ENCODE measurements at regions not wholly inside any gene's neighbourhood (a gene's known extent, or its start where the extent isn't known, plus 50 kb on each side); places are given as distances from the start of the nearest gene placed in this dataset.

- H3K4me1 Mint-ChIP-seq, result no peaks in the 10 kb centered on the region
- H3K36me3 Mint-ChIP-seq, result no peaks in the 10 kb centered on the region
- Histone ChIP-seq H3K4me1 (ENCODE audit: insufficient read depth, low read length) (no peaks in the 10 kb centered on the region), H3K27me3 (ENCODE audit: insufficient read depth, low read length) (no peaks in the 10 kb centered on the region), H3K36me3 (ENCODE audit: insufficient read depth, low read length) (no peaks in the 10 kb centered on the region), H3K27ac (ENCODE audit: low read depth, low read length) (no peak overlapping the region), H3K9me3 (ENCODE audit: control insufficient read depth in 1 of 2, low read length in 2 of 2) (no peaks in the 10 kb centered on the region), H3K4me3 (ENCODE audit: low read length in 2 of 2) (no peak overlapping the region)
- no peak for DNase-seq
- peaks cover 2 to 8% of the 10 kb centered on the region in 2 donors for H3K27me3 Mint-ChIP-seq
- no peak overlapping the region for H3K4me3 Mint-ChIP-seq
- ChIA-PET POLR2A (ENCODE audit: partially characterized antibody) (no interaction called here), CTCF (ENCODE audit: partially characterized antibody) (no interaction called here)
- intact Hi-C loops (cut with micrococcal nuclease), result no loop called here
- H3K9me3 Mint-ChIP-seq, result peaks cover 0 to 4% (median 0%) of the 10 kb centered on the region in 8 donors
- no peak overlapping the region for H3K27ac Mint-ChIP-seq
These were observed 384.5 kb upstream of the PIK3R1 start for GRCh38 chr5:67831048-67831447.

- peaks cover 0 to 4% (median under 1%) of the 10 kb centered on the region in 8 donors for H3K9me3 Mint-ChIP-seq
- H3K36me3 ChIP-seq (ENCODE audit: insufficient read depth, low read length), result no peaks in the 10 kb centered on the region
- H3K9me3 ChIP-seq (ENCODE audit: control insufficient read depth in 1 of 2, low read length in 2 of 2), result no peaks in the 10 kb centered on the region
- no peaks in the 10 kb centered on the region for H3K27me3 Mint-ChIP-seq
- H3K4me1 ChIP-seq (ENCODE audit: insufficient read depth, low read length), result no peaks in the 10 kb centered on the region
- H3K4me1 Mint-ChIP-seq, result no peaks in the 10 kb centered on the region
- no peaks in the 10 kb centered on the region for H3K27me3 ChIP-seq (ENCODE audit: insufficient read depth, low read length)
- intact Hi-C loops (cut with micrococcal nuclease), result no loop called here
- POLR2A ChIA-PET (ENCODE audit: partially characterized antibody), result no interaction called here
- CTCF ChIA-PET (ENCODE audit: partially characterized antibody), result no interaction called here
- no peak overlapping the region for H3K4me3 Mint-ChIP-seq
- H3K27ac Mint-ChIP-seq, result no peak overlapping the region
- DNase-seq, result no peak
- H3K27ac ChIP-seq (ENCODE audit: low read depth, low read length), result no peak overlapping the region
- H3K4me3 ChIP-seq (ENCODE audit: low read length in 2 of 2), result no peak overlapping the region
- no peaks in the 10 kb centered on the region for H3K36me3 Mint-ChIP-seq
These were observed 388.0 kb upstream of the PIK3R1 start for GRCh38 chr5:67827541-67827940.

- no peak overlapping the region for H3K27ac ChIP-seq (ENCODE audit: low read depth, low read length)
- Mint-ChIP-seq H3K9me3 (peaks cover 0 to 6% (median 0%) of the 10 kb centered on the region in 8 donors), H3K4me1 (no peaks in the 10 kb centered on the region), H3K4me3 (no peak overlapping the region), H3K36me3 (no peaks in the 10 kb centered on the region), H3K27me3 (no peaks in the 10 kb centered on the region), H3K27ac (no peak overlapping the region)
- H3K4me1 ChIP-seq (ENCODE audit: insufficient read depth, low read length), result no peaks in the 10 kb centered on the region
- H3K27me3 ChIP-seq (ENCODE audit: insufficient read depth, low read length), result no peaks in the 10 kb centered on the region
- no peaks in the 10 kb centered on the region for H3K36me3 ChIP-seq (ENCODE audit: insufficient read depth, low read length)
- ChIA-PET POLR2A (ENCODE audit: partially characterized antibody) (no interaction called here), CTCF (ENCODE audit: partially characterized antibody) (no interaction called here)
- H3K4me3 ChIP-seq (ENCODE audit: low read length in 2 of 2), result no peak overlapping the region
- H3K9me3 ChIP-seq (ENCODE audit: control insufficient read depth in 1 of 2, low read length in 2 of 2), result no peaks in the 10 kb centered on the region
- intact Hi-C loops (cut with micrococcal nuclease), result no loop called here
- DNase-seq, result no peak
These were observed 390.7 kb upstream of the PIK3R1 start for GRCh38 chr5:67824852-67825251.

DNA sequence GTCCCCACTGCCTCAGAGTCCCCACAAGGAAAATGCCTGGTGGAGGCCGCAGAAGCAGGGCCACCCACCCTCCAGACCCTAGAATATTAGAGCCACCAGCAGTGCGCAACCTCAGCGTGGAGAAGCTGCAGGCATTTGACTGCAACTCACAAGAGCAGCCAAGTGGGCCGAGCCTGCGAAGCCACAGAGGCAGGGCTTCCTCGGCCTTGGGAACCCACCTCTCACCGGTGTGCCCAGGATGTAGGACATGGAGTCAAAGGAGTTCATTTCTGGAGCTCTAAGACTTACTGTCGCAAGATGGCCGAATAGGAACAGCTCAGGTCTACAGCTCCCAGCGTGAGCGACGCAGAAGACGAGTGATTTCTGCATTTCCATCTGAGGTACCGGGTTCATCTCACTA, 397.9 kb upstream of the PIK3R1 start:
- H3K36me3 Mint-ChIP-seq, result no peaks in the 10 kb centered on the region
- H3K9me3 Mint-ChIP-seq, result peaks cover 0 to 5% (median 0%) of the 10 kb centered on the region in 8 donors
- intact Hi-C loops (cut with micrococcal nuclease), result no loop called here
- Histone ChIP-seq H3K9me3 (ENCODE audit: control insufficient read depth in 1 of 2, low read length in 2 of 2) (no peaks in the 10 kb centered on the region), H3K27ac (ENCODE audit: low read depth, low read length) (no peak overlapping the region), H3K4me3 (ENCODE audit: low read length in 2 of 2) (no peak overlapping the region), H3K36me3 (ENCODE audit: insufficient read depth, low read length) (no peaks in the 10 kb centered on the region), H3K27me3 (ENCODE audit: insufficient read depth, low read length) (no peaks in the 10 kb centered on the region), H3K4me1 (ENCODE audit: insufficient read depth, low read length) (no peaks in the 10 kb centered on the region)
- no peak overlapping the region for H3K4me3 Mint-ChIP-seq
- H3K4me1 Mint-ChIP-seq, result no peaks in the 10 kb centered on the region
- no peak for DNase-seq
- peaks cover 5 to 12% of the 10 kb centered on the region in 2 donors for H3K27me3 Mint-ChIP-seq
- no peak overlapping the region for H3K27ac Mint-ChIP-seq
- CTCF ChIA-PET (ENCODE audit: partially characterized antibody), result no interaction called here
- POLR2A ChIA-PET (ENCODE audit: partially characterized antibody), result no interaction called here

DNA sequence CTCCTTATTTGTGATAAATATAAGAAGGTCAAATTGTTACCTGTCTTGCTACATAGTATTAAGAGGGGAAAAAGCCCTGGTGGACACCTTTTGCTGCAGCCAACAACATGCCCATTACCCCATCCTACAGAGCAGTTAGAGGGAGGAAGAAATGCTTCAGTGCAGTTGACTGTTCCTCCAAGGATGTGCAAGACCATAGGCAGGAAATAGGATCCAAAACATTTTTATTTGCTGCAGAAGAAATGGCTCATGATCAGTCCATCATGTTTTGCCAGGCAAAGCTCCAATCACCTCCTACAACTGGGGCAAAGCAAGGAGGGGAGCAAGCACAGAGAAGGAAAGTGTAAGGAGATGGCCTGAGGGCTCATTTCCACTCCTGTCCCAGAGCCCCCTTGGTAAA, 399.1 kb upstream of the PIK3R1 start:
- Mint-ChIP-seq H3K4me1 (no peaks in the 10 kb centered on the region), H3K4me3 (no peak overlapping the region), H3K27me3 (peaks cover 7 to 16% of the 10 kb centered on the region in 2 donors), H3K9me3 (peaks cover 0 to 9% (median 0%) of the 10 kb centered on the region in 8 donors), H3K36me3 (no peaks in the 10 kb centered on the region), H3K27ac (no peak overlapping the region)
- Histone ChIP-seq H3K27ac (ENCODE audit: low read depth, low read length) (no peak overlapping the region), H3K4me1 (ENCODE audit: insufficient read depth, low read length) (no peaks in the 10 kb centered on the region), H3K27me3 (ENCODE audit: insufficient read depth, low read length) (no peaks in the 10 kb centered on the region), H3K36me3 (ENCODE audit: insufficient read depth, low read length) (no peaks in the 10 kb centered on the region), H3K9me3 (ENCODE audit: control insufficient read depth in 1 of 2, low read length in 2 of 2) (no peaks in the 10 kb centered on the region), H3K4me3 (ENCODE audit: low read length in 2 of 2) (no peak overlapping the region)
- DNase-seq, result no peak
- ChIA-PET CTCF (ENCODE audit: partially characterized antibody) (no interaction called here), POLR2A (ENCODE audit: partially characterized antibody) (no interaction called here)
- intact Hi-C loops (cut with micrococcal nuclease), result no loop called here

GRCh38 chr5:67815455-67816391, 399.8 kb upstream of the PIK3R1 start:
- peaks cover 0 to 9% (median 0%) of the 10 kb centered on the region in 8 donors for H3K9me3 Mint-ChIP-seq
- POLR2A ChIA-PET (ENCODE audit: partially characterized antibody), result no interaction called here
- no peak overlapping the region for H3K4me3 ChIP-seq (ENCODE audit: low read length in 2 of 2)

DNA sequence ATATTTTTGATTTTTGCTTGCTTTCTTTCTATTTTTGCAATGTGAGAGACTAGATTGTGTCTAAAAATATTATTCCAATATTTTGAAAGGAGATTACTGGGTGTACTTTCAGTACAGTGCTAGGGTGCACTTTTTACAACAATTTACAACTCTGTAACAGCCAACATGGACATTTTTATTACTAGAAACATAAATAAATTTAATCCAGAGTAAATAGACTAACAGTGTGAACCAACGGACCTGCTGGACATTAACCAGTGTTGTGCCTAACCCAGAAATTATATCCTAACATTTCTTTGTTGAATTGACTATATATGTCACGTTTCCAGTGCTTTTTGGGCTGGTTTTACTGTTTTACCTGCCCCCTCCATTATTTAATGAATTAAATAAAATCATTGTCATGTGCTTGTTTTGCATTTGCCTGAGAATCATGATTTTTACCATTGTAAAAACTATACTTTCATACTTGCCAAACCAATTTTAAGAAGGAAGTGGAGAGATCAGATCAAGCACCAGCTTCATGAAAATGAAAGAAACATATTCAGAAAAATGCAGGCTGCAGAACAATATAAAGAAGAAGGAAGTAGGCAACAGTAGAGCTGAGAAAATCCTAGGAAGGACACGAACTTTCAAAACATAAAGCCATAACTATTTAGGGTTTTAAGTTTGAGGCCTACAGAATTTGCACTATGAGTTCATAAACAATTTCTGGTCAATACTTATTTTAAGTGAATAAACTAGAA, 400.8 kb upstream of the PIK3R1 start:
- no peaks in the 10 kb centered on the region for H3K36me3 ChIP-seq (ENCODE audit: insufficient read depth, low read length)
- peaks cover 0 to 8% (median 0%) of the 10 kb centered on the region in 8 donors for H3K9me3 Mint-ChIP-seq
- POLR2A ChIA-PET (ENCODE audit: partially characterized antibody), result no interaction called here

More at GRCh38 chr5:67815455-67816391, 399.8 kb upstream of the PIK3R1 start:
- DNase-seq, result no peak
- intact Hi-C loops (cut with micrococcal nuclease), result no loop called here
- no peak overlapping the region for H3K4me3 Mint-ChIP-seq
- H3K4me1 ChIP-seq (ENCODE audit: insufficient read depth, low read length), result no peaks in the 10 kb centered on the region
- CTCF ChIA-PET (ENCODE audit: partially characterized antibody), result no interaction called here
- no peaks in the 10 kb centered on the region for H3K36me3 ChIP-seq (ENCODE audit: insufficient read depth, low read length)
- H3K36me3 Mint-ChIP-seq, result no peaks in the 10 kb centered on the region
- H3K27ac Mint-ChIP-seq, result no peak overlapping the region
- no peaks in the 10 kb centered on the region for H3K9me3 ChIP-seq (ENCODE audit: control insufficient read depth in 1 of 2, low read length in 2 of 2)
- no peak overlapping the region for H3K27ac ChIP-seq (ENCODE audit: low read depth, low read length)
- H3K4me1 Mint-ChIP-seq, result no peaks in the 10 kb centered on the region
- no peaks in the 10 kb centered on the region for H3K27me3 ChIP-seq (ENCODE audit: insufficient read depth, low read length)
- peaks cover 7 to 16% of the 10 kb centered on the region in 2 donors for H3K27me3 Mint-ChIP-seq

More for the DNA sequence above, 400.8 kb upstream of the PIK3R1 start:
- no peak for DNase-seq
- Histone ChIP-seq H3K4me1 (ENCODE audit: insufficient read depth, low read length) (no peaks in the 10 kb centered on the region), H3K9me3 (ENCODE audit: control insufficient read depth in 1 of 2, low read length in 2 of 2) (no peaks in the 10 kb centered on the region), H3K4me3 (ENCODE audit: low read length in 2 of 2) (no peak overlapping the region), H3K27me3 (ENCODE audit: insufficient read depth, low read length) (no peaks in the 10 kb centered on the region), H3K27ac (ENCODE audit: low read depth, low read length) (no peak overlapping the region)
- no peak overlapping the region for H3K27ac Mint-ChIP-seq
- H3K4me1 Mint-ChIP-seq, result no peaks in the 10 kb centered on the region
- intact Hi-C loops (cut with micrococcal nuclease), result no loop called here
- H3K4me3 Mint-ChIP-seq, result no peak overlapping the region
- no peaks in the 10 kb centered on the region for H3K36me3 Mint-ChIP-seq
- H3K27me3 Mint-ChIP-seq, result peaks cover 7 to 16% of the 10 kb centered on the region in 2 donors
- CTCF ChIA-PET (ENCODE audit: partially characterized antibody), result no interaction called here
